ENCODE measurements at regions not wholly inside any gene's neighbourhood (a gene's known extent, or its start where the extent isn't known, plus 50 kb on each side); places are given as distances from the start of the nearest gene placed in this dataset.

DNA sequence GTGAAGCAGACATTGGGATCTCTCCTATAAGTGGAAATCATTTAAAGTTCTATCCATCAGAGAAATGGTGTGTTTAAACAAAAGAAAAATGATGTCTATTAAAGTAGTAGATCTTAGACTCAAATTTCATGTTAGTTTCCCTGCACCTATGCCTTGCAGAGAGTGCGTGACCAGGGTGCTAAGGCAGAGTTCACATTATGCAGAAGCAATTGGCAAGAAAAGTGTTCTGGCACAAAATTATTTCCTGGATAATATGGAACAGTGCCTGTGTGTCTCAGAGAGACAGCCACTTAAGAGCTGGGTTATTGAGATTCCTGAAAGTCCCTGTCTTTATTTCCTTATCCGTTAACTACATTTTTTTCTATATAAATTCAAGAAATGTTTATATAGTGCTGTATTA, 457.0 kb downstream of the CDH8 start (continued):
- TF ChIP-seq, protein P1, sequence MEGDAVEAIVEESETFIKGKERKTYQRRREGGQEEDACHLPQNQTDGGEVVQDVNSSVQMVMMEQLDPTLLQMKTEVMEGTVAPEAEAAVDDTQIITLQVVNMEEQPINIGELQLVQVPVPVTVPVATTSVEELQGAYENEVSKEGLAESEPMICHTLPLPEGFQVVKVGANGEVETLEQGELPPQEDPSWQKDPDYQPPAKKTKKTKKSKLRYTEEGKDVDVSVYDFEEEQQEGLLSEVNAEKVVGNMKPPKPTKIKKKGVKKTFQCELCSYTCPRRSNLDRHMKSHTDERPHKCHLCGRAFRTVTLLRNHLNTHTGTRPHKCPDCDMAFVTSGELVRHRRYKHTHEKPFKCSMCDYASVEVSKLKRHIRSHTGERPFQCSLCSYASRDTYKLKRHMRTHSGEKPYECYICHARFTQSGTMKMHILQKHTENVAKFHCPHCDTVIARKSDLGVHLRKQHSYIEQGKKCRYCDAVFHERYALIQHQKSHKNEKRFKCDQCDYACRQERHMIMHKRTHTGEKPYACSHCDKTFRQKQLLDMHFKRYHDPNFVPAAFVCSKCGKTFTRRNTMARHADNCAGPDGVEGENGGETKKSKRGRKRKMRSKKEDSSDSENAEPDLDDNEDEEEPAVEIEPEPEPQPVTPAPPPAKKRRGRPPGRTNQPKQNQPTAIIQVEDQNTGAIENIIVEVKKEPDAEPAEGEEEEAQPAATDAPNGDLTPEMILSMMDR (IDR thresholded peaks at IDR 0.05; ENCODE audit: low read depth, low read length, missing input control), result no peak
- no peak for TF ChIP-seq SP1 (IDR thresholded peaks at IDR 0.05)

DNA sequence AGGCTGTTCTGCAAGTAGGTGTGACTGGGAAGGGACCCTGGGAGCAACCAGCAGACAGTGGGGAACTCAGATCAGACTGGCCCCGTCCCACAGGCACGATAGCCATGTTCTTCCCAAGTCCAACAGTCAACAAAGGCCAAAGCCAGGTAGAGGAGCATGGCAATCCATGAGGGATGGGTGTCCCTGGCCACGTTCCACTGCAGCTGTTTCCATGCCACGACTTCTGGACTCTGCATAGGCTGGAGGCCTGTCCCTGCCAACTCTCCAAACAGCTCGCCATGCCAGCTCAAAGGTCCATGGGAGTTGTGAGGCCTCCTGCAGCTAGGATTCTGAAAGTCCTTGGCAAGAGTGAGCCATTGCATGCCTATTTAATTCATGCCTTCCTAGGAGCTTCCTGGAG, 459.8 kb downstream of the CDH8 start:
- no peaks in the 10 kb centered on the region for H3K27me3 ChIP-seq (ENCODE audit: control insufficient read depth in 4 of 4, insufficient read depth in 4 of 4, low read length in 3 of 4)
- H3K4me3 ChIP-seq (ENCODE audit: low read depth in 1 of 3, low read length in 3 of 3), result peak overlapping the region in 1 of 3 donors; percentile 5
- H3K36me3 ChIP-seq (ENCODE audit: control insufficient read depth in 4 of 4, insufficient read depth in 3 of 4, low read depth in 1 of 4, low read length in 3 of 4), result no peaks in the 10 kb centered on the region
- no peak overlapping the region for H3K27ac ChIP-seq (ENCODE audit: low read depth in 1 of 2, low read length in 2 of 2)
- no peaks in the 10 kb centered on the region for H3K4me1 ChIP-seq (ENCODE audit: control insufficient read depth in 4 of 4, insufficient read depth in 4 of 4, low read length in 3 of 4)
- TF ChIP-seq FOXA1 (IDR thresholded peaks at IDR 0.05) (no peak), HNF4A (conservative IDR thresholded peaks at IDR 0.05) (peak in 1 of 2 donors; percentile 55)
- WGBS, result 47% methylated on average over 5 of the region's 5 CpGs
- H3K9ac ChIP-seq (ENCODE audit: low read depth in 1 of 2, low read length in 2 of 2), result no peak overlapping the region
- H3K9me3 ChIP-seq (ENCODE audit: control insufficient read depth in 4 of 4, low read length in 3 of 4), result no peaks in the 10 kb centered on the region
- DNase-seq (ENCODE audit: low spot score), result no peak

DNA sequence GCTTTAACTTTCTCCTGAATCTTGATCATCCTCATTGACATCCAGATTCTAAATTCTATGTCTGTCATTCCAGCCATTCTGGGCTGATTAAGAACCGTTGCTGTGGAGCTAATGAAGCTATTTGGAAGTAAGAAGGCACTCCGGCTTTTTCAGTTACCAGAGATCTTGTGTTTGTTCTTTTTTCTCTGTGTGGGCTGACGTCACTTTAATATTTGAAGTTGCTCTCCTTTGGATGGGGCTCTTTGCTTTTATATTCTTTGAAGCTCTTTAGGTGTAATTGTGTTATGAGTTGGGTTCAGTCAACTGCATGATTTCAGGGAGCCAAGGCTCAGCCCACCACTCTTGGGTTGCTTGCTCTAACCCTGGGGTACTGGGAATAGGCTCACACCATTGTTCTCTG, 460.6 kb downstream of the CDH8 start:
- Histone ChIP-seq H3K36me3 (ENCODE audit: control insufficient read depth in 4 of 4, insufficient read depth in 3 of 4, low read depth in 1 of 4, low read length in 3 of 4) (no peaks in the 10 kb centered on the region), H3K9me3 (ENCODE audit: control insufficient read depth in 4 of 4, low read length in 3 of 4) (no peaks in the 10 kb centered on the region), H3K4me1 (ENCODE audit: control insufficient read depth in 4 of 4, insufficient read depth in 4 of 4, low read length in 3 of 4) (no peaks in the 10 kb centered on the region), H3K27ac (ENCODE audit: low read depth in 1 of 2, low read length in 2 of 2) (no peak overlapping the region), H3K4me3 (ENCODE audit: low read depth in 1 of 3, low read length in 3 of 3) (no peak overlapping the region), H3K27me3 (ENCODE audit: control insufficient read depth in 4 of 4, insufficient read depth in 4 of 4, low read length in 3 of 4) (no peaks in the 10 kb centered on the region), H3K9ac (ENCODE audit: low read depth in 1 of 2, low read length in 2 of 2) (no peak overlapping the region)
- 66% methylated on average over 3 of the region's 3 CpGs for WGBS
- no peak for DNase-seq (ENCODE audit: low spot score)
- TF ChIP-seq FOXA1 (IDR thresholded peaks at IDR 0.05) (no peak), EGR1 (IDR thresholded peaks at IDR 0.05; ENCODE audit: low read depth in 2 of 2) (no peak), HNF4A (conservative IDR thresholded peaks at IDR 0.05) (no peak)

DNA sequence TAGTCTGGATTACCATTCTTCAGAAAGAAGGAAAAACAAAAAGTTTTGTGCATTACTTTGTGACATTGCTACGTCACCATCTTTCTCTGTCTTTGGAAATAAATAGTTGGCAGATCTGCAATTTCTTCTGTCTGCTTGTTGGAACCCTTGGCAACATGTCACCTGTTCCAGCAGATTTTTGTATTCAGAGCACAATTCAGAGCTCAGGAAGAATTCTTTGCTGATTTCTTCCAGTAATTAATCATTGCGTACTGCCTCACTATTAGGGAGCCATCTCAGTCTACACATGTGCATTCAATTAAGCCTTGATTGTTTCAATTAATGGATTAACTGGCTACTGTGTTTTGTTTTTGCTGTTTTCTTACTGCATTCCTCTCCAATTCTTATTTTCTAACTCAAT, 467.2 kb downstream of the CDH8 start:
- DNase-seq (ENCODE audit: low spot score), result no peak
- H3K9me3 ChIP-seq (ENCODE audit: control insufficient read depth in 4 of 4, low read length in 3 of 4), result no peaks in the 10 kb centered on the region
- TF ChIP-seq HNF4A (conservative IDR thresholded peaks at IDR 0.05) (no peak), TAF1 (conservative IDR thresholded peaks at IDR 0.05) (no peak), YY1 (IDR thresholded peaks at IDR 0.05) (no peak), RAD21 (IDR thresholded peaks at IDR 0.05) (no peak), GABPA (IDR thresholded peaks at IDR 0.05 in 1 of 2, conservative IDR thresholded peaks at IDR 0.05 in 1 of 2) (no peak), HNF4G (IDR thresholded peaks at IDR 0.05) (no peak), NR2F2 (IDR thresholded peaks at IDR 0.05) (no peak), JUND (IDR thresholded peaks at IDR 0.05) (no peak), FOXA2 (IDR thresholded peaks at IDR 0.05) (no peak), SP1 (IDR thresholded peaks at IDR 0.05) (no peak), EGR1 (IDR thresholded peaks at IDR 0.05; ENCODE audit: low read depth in 2 of 2) (no peak), RXRA (IDR thresholded peaks at IDR 0.05) (no peak)
- TF ChIP-seq, protein P2, sequence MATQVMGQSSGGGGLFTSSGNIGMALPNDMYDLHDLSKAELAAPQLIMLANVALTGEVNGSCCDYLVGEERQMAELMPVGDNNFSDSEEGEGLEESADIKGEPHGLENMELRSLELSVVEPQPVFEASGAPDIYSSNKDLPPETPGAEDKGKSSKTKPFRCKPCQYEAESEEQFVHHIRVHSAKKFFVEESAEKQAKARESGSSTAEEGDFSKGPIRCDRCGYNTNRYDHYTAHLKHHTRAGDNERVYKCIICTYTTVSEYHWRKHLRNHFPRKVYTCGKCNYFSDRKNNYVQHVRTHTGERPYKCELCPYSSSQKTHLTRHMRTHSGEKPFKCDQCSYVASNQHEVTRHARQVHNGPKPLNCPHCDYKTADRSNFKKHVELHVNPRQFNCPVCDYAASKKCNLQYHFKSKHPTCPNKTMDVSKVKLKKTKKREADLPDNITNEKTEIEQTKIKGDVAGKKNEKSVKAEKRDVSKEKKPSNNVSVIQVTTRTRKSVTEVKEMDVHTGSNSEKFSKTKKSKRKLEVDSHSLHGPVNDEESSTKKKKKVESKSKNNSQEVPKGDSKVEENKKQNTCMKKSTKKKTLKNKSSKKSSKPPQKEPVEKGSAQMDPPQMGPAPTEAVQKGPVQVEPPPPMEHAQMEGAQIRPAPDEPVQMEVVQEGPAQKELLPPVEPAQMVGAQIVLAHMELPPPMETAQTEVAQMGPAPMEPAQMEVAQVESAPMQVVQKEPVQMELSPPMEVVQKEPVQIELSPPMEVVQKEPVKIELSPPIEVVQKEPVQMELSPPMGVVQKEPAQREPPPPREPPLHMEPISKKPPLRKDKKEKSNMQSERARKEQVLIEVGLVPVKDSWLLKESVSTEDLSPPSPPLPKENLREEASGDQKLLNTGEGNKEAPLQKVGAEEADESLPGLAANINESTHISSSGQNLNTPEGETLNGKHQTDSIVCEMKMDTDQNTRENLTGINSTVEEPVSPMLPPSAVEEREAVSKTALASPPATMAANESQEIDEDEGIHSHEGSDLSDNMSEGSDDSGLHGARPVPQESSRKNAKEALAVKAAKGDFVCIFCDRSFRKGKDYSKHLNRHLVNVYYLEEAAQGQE (IDR thresholded peaks at IDR 0.05), result no peak
- TF ChIP-seq, protein P1 (IDR thresholded peaks at IDR 0.05; ENCODE audit: low read depth, low read length, missing input control), result no peak
- TF ChIP-seq, protein P3, sequence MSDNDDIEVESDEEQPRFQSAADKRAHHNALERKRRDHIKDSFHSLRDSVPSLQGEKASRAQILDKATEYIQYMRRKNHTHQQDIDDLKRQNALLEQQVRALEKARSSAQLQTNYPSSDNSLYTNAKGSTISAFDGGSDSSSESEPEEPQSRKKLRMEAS (IDR thresholded peaks at IDR 0.05), result no peak
- TF ChIP-seq, protein P4, sequence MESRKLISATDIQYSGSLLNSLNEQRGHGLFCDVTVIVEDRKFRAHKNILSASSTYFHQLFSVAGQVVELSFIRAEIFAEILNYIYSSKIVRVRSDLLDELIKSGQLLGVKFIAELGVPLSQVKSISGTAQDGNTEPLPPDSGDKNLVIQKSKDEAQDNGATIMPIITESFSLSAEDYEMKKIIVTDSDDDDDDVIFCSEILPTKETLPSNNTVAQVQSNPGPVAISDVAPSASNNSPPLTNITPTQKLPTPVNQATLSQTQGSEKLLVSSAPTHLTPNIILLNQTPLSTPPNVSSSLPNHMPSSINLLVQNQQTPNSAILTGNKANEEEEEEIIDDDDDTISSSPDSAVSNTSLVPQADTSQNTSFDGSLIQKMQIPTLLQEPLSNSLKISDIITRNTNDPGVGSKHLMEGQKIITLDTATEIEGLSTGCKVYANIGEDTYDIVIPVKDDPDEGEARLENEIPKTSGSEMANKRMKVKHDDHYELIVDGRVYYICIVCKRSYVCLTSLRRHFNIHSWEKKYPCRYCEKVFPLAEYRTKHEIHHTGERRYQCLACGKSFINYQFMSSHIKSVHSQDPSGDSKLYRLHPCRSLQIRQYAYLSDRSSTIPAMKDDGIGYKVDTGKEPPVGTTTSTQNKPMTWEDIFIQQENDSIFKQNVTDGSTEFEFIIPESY (IDR thresholded peaks at IDR 0.05), result no peak
- no peak overlapping the region for H3K4me3 ChIP-seq (ENCODE audit: low read depth in 1 of 3, low read length in 3 of 3)
- no peaks in the 10 kb centered on the region for H3K27me3 ChIP-seq (ENCODE audit: control insufficient read depth in 4 of 4, insufficient read depth in 4 of 4, low read length in 3 of 4)
- 81% methylated on average over 2 of the region's 2 CpGs for WGBS
- H3K27ac ChIP-seq (ENCODE audit: low read depth in 1 of 2, low read length in 2 of 2), result no peak overlapping the region
- no peaks in the 10 kb centered on the region for H3K4me1 ChIP-seq (ENCODE audit: control insufficient read depth in 4 of 4, insufficient read depth in 4 of 4, low read length in 3 of 4)
- no peak overlapping the region for H3K9ac ChIP-seq (ENCODE audit: low read depth in 1 of 2, low read length in 2 of 2)
- no peaks in the 10 kb centered on the region for H3K36me3 ChIP-seq (ENCODE audit: control insufficient read depth in 4 of 4, insufficient read depth in 3 of 4, low read depth in 1 of 4, low read length in 3 of 4)

Measured in liver (tissue), 8 donors.